Ascending aorta (tissue), 2 donors: ENCODE measurements at regions not wholly inside any gene's neighbourhood (a gene's known extent, or its start where the extent isn't known, plus 50 kb on each side); places are given as distances from the start of the nearest gene placed in this dataset.
"Not testable (repeated sequence)": the region's sequence is repeated elsewhere in the genome, so short reads cannot be mapped to it uniquely, and the experiment has no call there.

Experiments
- DNase-seq, 2 donors: peaks; one replicate each; pipeline ENCODE4 v3.0.0-alpha.2; 2019; ENCODE audit warnings: low spot score in 2 of 2
- H3K27ac ChIP-seq, 2 donors: fragments of 200-600 bp; sonication (generic); one replicate each; pipeline ENCODE4 v1.5.1; 2016 to 2017; ENCODE audit warnings: mild to moderate bottlenecking in 1 of 2
- H3K27me3 ChIP-seq: fragments of 200-600 bp; sonication (generic); one replicate; pipeline ENCODE4 v1.5.1; 2017
- H3K36me3 ChIP-seq, 2 donors: fragments of 200-600 bp; sonication (generic); one replicate each; pipeline ENCODE4 v1.5.1; 2016
- H3K4me1 ChIP-seq, 2 donors: fragments of 200-600 bp; sonication (generic); one replicate each; pipeline ENCODE4 v1.5.1; 2016 to 2017; ENCODE audit warnings: mild to moderate bottlenecking in 1 of 2
- H3K4me3 ChIP-seq, 2 donors: fragments of 200-600 bp; sonication (generic); one replicate each; pipeline ENCODE4 v1.5.1; 2016 to 2017; ENCODE audit warnings: mild to moderate bottlenecking in 1 of 2
- H3K9me3 ChIP-seq, 2 donors: fragments of 200-600 bp; sonication (generic); one replicate each; pipeline ENCODE4 v1.5.1; 2016
- CTCF ChIP-seq, 3 experiments: fragments of 200-600 bp in 2 of 3; fragments of 450-650 bp in 1 of 3; sonication (generic) in 2 of 3; IDR thresholded peaks; one replicate each; pipeline ENCODE4 v1.5.1; 2016 to 2019; ENCODE audit warnings: antibody characterized with exemption in 3 of 3, mild to moderate bottlenecking in 1 of 3, moderate library complexity in 1 of 3
- intact Hi-C: fragments of 100-400 bp; cut with DNase I; formaldehyde crosslinking; loops from one replicate; pipeline ENCODE4 v1.15.1; 2023

- H3K27me3 ChIP-seq: no peaks in the 10 kb centered on the region
- intact Hi-C loops: no loop called here
- H3K36me3 ChIP-seq: no peaks in the 10 kb centered on the region
- no peaks in the 10 kb centered on the region for H3K9me3 ChIP-seq
- H3K27ac ChIP-seq: no peak overlapping the region
- H3K4me3 ChIP-seq: no peak overlapping the region
- no peaks in the 10 kb centered on the region for H3K4me1 ChIP-seq
- no peak for TF ChIP-seq CTCF (IDR thresholded peaks at IDR 0.05)
- no peak for DNase-seq
These were observed 143.4 kb upstream of the EXOC2 start for GRCh38 chr6:836276-836853.

GRCh38 chr6:835476-836160 is 142.7 kb upstream of the EXOC2 start:
- Histone ChIP-seq H3K9me3 (no peaks in the 10 kb centered on the region), H3K4me3 (no peak overlapping the region), H3K4me1 (no peaks in the 10 kb centered on the region), H3K36me3 (no peaks in the 10 kb centered on the region), H3K27me3 (no peaks in the 10 kb centered on the region), H3K27ac (no peak overlapping the region)
- intact Hi-C loops: no loop called here
- no peak for TF ChIP-seq CTCF (IDR thresholded peaks at IDR 0.05)
- DNase-seq: no peak

DNA sequence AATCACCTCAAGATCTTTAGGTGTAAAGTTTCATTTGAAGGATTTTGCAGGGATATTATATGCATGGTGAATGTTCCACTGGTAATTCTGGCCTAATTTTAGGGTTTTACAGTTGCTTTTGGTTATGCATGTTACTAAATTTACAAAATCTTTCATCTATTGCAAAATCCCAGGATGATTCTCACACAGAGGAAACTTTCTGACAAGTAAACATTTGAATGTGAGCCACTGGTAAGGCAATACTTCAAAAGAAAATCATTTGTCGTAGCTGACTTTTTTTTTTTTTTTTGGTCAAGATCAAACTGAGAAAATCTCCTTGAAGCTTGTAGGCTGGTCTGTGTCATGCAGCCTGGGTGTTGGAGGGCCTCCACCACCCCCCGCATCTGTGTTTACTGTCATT is 141.9 kb upstream of the EXOC2 start:
- intact Hi-C loops: no loop called here
- Histone ChIP-seq H3K4me3 (no peak overlapping the region), H3K36me3 (no peaks in the 10 kb centered on the region), H3K9me3 (no peaks in the 10 kb centered on the region), H3K27me3 (no peaks in the 10 kb centered on the region), H3K27ac (no peak overlapping the region), H3K4me1 (no peaks in the 10 kb centered on the region)
- DNase-seq: no peak
- no peak for TF ChIP-seq CTCF (IDR thresholded peaks at IDR 0.05)

- intact Hi-C loops: no loop called here
- no peaks in the 10 kb centered on the region for H3K9me3 ChIP-seq
- H3K4me3 ChIP-seq: no peak overlapping the region
- no peaks in the 10 kb centered on the region for H3K4me1 ChIP-seq
- no peak overlapping the region for H3K27ac ChIP-seq
- no peak for DNase-seq
- H3K36me3 ChIP-seq: no peaks in the 10 kb centered on the region
- TF ChIP-seq CTCF (IDR thresholded peaks at IDR 0.05): no peak
- no peaks in the 10 kb centered on the region for H3K27me3 ChIP-seq
These were observed 141.3 kb upstream of the EXOC2 start for GRCh38 chr6:834190-834589.

DNA sequence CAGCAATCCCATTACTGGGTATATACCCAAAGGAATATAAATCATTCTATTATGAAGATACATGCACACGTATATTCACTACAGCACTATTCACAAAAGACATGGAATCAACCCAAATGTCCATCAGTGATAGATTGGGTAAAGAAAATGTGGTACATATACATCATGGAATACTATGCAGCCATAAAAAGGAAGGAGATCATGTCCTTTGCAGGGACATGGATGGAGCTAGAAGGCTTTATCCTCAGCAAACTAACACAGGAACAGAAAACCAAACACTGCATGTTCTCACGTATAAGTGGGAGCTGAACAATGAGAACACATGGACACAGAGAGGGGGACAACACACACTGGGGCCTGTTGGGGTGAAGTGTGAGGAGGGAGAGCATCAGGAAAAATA is 139.9 kb upstream of the EXOC2 start:
- H3K27me3 ChIP-seq, H3K27ac ChIP-seq, intact Hi-C loops, H3K9me3 ChIP-seq, H3K4me3 ChIP-seq, H3K4me1 ChIP-seq, DNase-seq, H3K36me3 ChIP-seq: not testable (repeated sequence)

- Histone ChIP-seq H3K9me3 (peaks cover 0 to 5% of the 10 kb centered on the region in 2 donors), H3K27ac (no peak overlapping the region), H3K4me3 (no peak overlapping the region), H3K27me3 (no peaks in the 10 kb centered on the region), H3K4me1 (no peaks in the 10 kb centered on the region), H3K36me3 (no peaks in the 10 kb centered on the region)
- DNase-seq: no peak
- TF ChIP-seq CTCF (IDR thresholded peaks at IDR 0.05): no peak
- intact Hi-C loops: no loop called here
These were observed 137.9 kb upstream of the EXOC2 start for GRCh38 chr6:830667-831327.
